ENCODE measurements at regions not wholly inside any gene's neighbourhood (a gene's known extent, or its start where the extent isn't known, plus 50 kb on each side); places are given as distances from the start of the nearest gene placed in this dataset.

DNA sequence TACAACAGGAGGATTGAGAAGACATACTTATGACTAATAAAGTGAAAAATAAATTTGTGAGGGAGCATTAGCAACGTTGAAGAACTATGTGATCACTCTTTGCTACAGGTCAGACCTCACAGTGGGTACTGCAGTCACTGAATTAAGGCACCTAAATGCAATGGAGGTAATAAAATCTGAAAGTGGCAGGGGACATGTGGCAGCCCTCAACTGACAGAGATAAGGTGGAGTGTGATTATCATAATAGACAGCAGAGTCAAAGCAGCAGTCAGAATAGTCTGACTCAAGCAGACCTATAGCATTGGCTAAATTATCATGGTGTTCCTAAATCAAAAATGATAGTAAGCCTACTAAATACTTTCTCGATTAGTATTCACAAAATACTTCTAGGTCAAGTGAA lies 1220.5 kb downstream of the PCDH18 start:
- TF ChIP-seq EZH2 (IDR thresholded peaks at IDR 0.05), result no peak
- TF ChIP-seq, protein P1, sequence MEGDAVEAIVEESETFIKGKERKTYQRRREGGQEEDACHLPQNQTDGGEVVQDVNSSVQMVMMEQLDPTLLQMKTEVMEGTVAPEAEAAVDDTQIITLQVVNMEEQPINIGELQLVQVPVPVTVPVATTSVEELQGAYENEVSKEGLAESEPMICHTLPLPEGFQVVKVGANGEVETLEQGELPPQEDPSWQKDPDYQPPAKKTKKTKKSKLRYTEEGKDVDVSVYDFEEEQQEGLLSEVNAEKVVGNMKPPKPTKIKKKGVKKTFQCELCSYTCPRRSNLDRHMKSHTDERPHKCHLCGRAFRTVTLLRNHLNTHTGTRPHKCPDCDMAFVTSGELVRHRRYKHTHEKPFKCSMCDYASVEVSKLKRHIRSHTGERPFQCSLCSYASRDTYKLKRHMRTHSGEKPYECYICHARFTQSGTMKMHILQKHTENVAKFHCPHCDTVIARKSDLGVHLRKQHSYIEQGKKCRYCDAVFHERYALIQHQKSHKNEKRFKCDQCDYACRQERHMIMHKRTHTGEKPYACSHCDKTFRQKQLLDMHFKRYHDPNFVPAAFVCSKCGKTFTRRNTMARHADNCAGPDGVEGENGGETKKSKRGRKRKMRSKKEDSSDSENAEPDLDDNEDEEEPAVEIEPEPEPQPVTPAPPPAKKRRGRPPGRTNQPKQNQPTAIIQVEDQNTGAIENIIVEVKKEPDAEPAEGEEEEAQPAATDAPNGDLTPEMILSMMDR (IDR thresholded peaks at IDR 0.05), result no peak
- no peak for TF ChIP-seq EZH2phosphoT487 (IDR thresholded peaks at IDR 0.05)
